ENCODE measurements at regions not wholly inside any gene's neighbourhood (a gene's known extent, or its start where the extent isn't known, plus 50 kb on each side); places are given as distances from the start of the nearest gene placed in this dataset.

- H3K79me2 ChIP-seq (ENCODE audit: insufficient read depth, low read depth): no peaks in the 10 kb centered on the region
These were observed 406.5 kb downstream of the LRFN5 start for GRCh38 chr14:42013153-42013552.

DNA sequence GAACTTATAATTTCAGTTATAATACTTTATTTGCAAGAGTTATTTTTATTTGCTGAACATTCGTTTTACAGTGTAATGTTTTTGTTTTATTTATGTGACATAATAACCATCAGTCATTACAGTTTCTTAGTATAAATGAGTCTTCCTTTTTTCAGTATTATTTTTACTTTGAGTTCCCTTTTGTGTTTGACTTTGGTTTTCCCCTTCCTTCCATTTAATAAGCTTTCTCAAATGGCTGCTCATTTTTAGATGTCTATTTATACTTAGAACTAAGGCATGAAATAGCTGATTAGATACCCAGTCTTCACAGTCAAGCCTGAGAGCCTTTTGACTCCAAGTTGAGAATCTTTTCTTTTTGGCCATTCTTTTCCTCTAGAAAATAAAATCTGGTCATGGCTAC lies 404.5 kb downstream of the LRFN5 start:
- no peaks in the 10 kb centered on the region for H3K27me3 ChIP-seq (ENCODE audit: insufficient read depth, low read depth)
- H3K4me2 ChIP-seq: no peak overlapping the region
- no peaks in the 10 kb centered on the region for H3K79me2 ChIP-seq (ENCODE audit: insufficient read depth, low read depth)
- no peak overlapping the region for H3K9ac ChIP-seq
- H3K27ac ChIP-seq: no peak overlapping the region
- H3K4me1 ChIP-seq (ENCODE audit: low read depth, poor library complexity, severe bottlenecking): no peaks in the 10 kb centered on the region
- TF ChIP-seq, protein P1, sequence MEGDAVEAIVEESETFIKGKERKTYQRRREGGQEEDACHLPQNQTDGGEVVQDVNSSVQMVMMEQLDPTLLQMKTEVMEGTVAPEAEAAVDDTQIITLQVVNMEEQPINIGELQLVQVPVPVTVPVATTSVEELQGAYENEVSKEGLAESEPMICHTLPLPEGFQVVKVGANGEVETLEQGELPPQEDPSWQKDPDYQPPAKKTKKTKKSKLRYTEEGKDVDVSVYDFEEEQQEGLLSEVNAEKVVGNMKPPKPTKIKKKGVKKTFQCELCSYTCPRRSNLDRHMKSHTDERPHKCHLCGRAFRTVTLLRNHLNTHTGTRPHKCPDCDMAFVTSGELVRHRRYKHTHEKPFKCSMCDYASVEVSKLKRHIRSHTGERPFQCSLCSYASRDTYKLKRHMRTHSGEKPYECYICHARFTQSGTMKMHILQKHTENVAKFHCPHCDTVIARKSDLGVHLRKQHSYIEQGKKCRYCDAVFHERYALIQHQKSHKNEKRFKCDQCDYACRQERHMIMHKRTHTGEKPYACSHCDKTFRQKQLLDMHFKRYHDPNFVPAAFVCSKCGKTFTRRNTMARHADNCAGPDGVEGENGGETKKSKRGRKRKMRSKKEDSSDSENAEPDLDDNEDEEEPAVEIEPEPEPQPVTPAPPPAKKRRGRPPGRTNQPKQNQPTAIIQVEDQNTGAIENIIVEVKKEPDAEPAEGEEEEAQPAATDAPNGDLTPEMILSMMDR (conservative IDR thresholded peaks at IDR 0.05; ENCODE audit: low read depth, low read length): no peak
- H3K4me3 ChIP-seq (IDR thresholded peaks at IDR 0.05; ENCODE audit: insufficient read depth, low read depth, low read length): no peak overlapping the region
- H2AFZ ChIP-seq (ENCODE audit: low read depth): no peak overlapping the region
- H4K20me1 ChIP-seq (ENCODE audit: insufficient read depth): no peaks in the 10 kb centered on the region
- H3K36me3 ChIP-seq (ENCODE audit: insufficient read depth): no peaks in the 10 kb centered on the region

More at GRCh38 chr14:42013153-42013552, 406.5 kb downstream of the LRFN5 start:
- TF ChIP-seq, protein P1 (conservative IDR thresholded peaks at IDR 0.05; ENCODE audit: low read depth, low read length): no peak
- Histone ChIP-seq H4K20me1 (ENCODE audit: insufficient read depth) (no peaks in the 10 kb centered on the region), H3K4me1 (ENCODE audit: low read depth, poor library complexity, severe bottlenecking) (no peaks in the 10 kb centered on the region), H3K36me3 (ENCODE audit: insufficient read depth) (no peaks in the 10 kb centered on the region), H3K27ac (no peak overlapping the region), H2AFZ (ENCODE audit: low read depth) (no peak overlapping the region), H3K9ac (no peak overlapping the region), H3K27me3 (ENCODE audit: insufficient read depth, low read depth) (no peaks in the 10 kb centered on the region), H3K4me2 (no peak overlapping the region), H3K4me3 (IDR thresholded peaks at IDR 0.05; ENCODE audit: insufficient read depth, low read depth, low read length) (no peak overlapping the region)

DNA sequence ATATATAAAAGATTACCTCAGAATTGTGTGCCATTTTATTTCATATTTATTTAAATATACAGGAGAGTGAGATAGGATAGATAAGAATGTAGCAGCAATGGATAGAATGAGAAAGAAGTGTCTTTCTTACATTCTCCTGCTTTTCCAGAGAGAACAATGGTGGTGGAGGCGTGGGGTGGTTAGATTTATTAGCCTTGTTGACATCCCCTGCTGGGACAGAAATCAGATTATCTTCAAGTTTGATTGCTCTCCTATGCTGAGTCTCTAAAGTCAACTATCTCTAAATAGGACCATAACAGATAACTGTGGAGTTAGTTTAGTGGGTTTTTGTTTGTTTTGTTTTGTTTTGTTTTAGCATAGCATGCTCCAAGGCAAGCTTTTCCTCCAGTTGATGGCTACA lies 397.6 kb downstream of the LRFN5 start:
- Histone ChIP-seq H3K9ac (no peak overlapping the region), H3K4me1 (ENCODE audit: low read depth, poor library complexity, severe bottlenecking) (no peaks in the 10 kb centered on the region), H3K4me2 (no peak overlapping the region), H3K79me2 (ENCODE audit: insufficient read depth, low read depth) (no peaks in the 10 kb centered on the region), H4K20me1 (ENCODE audit: insufficient read depth) (no peaks in the 10 kb centered on the region), H3K36me3 (ENCODE audit: insufficient read depth) (no peaks in the 10 kb centered on the region), H3K4me3 (IDR thresholded peaks at IDR 0.05; ENCODE audit: insufficient read depth, low read depth, low read length) (no peak overlapping the region), H3K27ac (no peak overlapping the region), H3K27me3 (ENCODE audit: insufficient read depth, low read depth) (no peaks in the 10 kb centered on the region), H2AFZ (ENCODE audit: low read depth) (no peak overlapping the region)
- TF ChIP-seq, protein P1 (conservative IDR thresholded peaks at IDR 0.05; ENCODE audit: low read depth, low read length): no peak

DNA sequence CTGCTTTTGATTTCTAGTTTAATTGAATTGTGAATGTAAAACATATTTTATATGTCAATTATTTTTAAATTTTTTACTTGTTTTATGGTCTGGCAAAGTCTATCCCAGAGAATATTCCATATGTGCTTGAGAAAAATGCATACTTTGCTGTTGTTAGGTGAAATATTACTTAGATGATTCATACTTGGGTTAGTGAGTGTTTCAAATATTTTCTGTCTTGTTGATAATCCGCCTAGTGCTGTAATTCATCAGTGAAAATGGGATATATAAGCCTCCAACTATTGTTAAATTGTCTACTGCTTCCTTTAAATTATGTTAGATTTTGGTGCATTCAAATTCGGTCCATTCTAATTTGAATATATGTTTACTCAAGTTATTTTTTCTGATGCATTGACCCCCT lies 395.5 kb downstream of the LRFN5 start:
- H3K27ac ChIP-seq: no peak overlapping the region
- TF ChIP-seq, protein P1 (conservative IDR thresholded peaks at IDR 0.05; ENCODE audit: low read depth, low read length): no peak
- no peak overlapping the region for H3K9ac ChIP-seq
- no peak overlapping the region for H3K4me3 ChIP-seq (IDR thresholded peaks at IDR 0.05; ENCODE audit: insufficient read depth, low read depth, low read length)
- H3K4me1 ChIP-seq (ENCODE audit: low read depth, poor library complexity, severe bottlenecking): no peaks in the 10 kb centered on the region
- no peaks in the 10 kb centered on the region for H3K79me2 ChIP-seq (ENCODE audit: insufficient read depth, low read depth)
- H3K36me3 ChIP-seq (ENCODE audit: insufficient read depth): no peaks in the 10 kb centered on the region
- no peaks in the 10 kb centered on the region for H4K20me1 ChIP-seq (ENCODE audit: insufficient read depth)
- no peak overlapping the region for H2AFZ ChIP-seq (ENCODE audit: low read depth)
- H3K4me2 ChIP-seq: no peak overlapping the region
- H3K27me3 ChIP-seq (ENCODE audit: insufficient read depth, low read depth): no peaks in the 10 kb centered on the region

Data from KMS-11 (cell line).